GM18909 (cell line): ENCODE measurements at regions not wholly inside any gene's neighbourhood (a gene's known extent, or its start where the extent isn't known, plus 50 kb on each side); places are given as distances from the start of the nearest gene placed in this dataset.
"Not testable (repeated sequence)": the region's sequence is repeated elsewhere in the genome, so short reads cannot be mapped to it uniquely, and the experiment has no call there.

Experiments
- ATAC-seq: cut with Tn5 transposase; IDR thresholded peaks from one replicate; pipeline ENCODE4 v1.9.1; 2021; ENCODE audit warnings: mild to moderate bottlenecking; ENCODE audit not compliant: unreplicated experiment, poor library complexity

DNA sequence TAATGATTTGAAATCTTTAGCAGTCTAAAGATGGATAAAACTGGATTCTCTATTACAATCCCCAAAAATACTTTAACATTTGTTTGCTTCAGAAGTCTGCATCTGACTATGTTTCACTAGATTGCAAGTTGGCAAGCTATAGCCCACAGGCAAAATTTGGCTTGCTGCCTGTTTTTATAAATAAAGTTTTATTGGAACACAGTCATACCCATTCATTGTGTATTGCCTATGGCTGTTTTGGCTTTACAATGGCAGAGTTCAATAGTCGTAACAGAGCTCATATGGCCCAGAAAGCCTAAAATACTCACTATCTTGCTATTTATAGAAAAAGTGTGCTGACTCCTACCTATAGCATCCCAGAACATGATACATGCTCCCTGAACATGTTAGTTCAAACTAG lies 89.0 kb upstream of the GPR141 start:
- no peak for ATAC-seq

GRCh38 chr7:37598824-37599223 lies 84.7 kb upstream of the GPR141 start:
- no peak for ATAC-seq

DNA sequence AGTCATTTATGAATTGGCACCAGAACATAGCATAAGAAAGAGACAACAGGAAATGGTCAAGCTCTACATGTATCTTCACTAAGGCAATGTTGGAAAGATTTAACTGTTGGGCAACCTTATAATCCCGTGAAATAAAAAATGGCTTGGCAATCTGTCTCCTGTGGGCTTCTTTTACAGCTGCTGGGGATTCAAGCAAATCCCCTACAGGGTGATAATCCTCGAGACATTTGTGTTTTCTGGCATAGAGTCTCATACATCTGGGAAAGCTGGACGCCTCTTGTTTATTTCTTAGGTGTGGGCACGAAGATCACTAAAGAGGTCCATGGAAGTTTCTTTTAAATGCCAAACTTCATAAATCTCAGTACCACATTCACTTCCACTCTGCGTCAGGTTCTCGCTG lies 82.2 kb upstream of the GPR141 start:
- no peak for ATAC-seq

DNA sequence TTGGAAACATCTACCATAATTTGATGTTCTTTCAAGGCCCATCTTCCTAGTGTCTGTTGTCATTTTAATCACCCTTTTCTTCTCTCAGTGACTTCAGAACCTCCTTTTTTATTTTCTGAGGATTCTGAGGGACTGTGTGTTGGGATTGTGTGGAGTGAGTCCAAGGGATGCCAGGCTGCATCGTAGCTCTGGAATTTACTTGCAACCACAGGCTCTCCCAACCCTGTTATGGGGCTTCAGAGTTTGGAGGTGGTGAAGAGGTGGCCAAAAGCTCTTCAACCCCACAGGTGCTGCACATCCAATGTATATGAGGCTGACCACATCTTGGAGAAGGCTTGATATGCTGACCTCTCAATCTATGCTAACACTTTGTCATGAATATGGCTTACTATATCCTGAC lies 79.5 kb upstream of the GPR141 start:
- no peak for ATAC-seq

DNA sequence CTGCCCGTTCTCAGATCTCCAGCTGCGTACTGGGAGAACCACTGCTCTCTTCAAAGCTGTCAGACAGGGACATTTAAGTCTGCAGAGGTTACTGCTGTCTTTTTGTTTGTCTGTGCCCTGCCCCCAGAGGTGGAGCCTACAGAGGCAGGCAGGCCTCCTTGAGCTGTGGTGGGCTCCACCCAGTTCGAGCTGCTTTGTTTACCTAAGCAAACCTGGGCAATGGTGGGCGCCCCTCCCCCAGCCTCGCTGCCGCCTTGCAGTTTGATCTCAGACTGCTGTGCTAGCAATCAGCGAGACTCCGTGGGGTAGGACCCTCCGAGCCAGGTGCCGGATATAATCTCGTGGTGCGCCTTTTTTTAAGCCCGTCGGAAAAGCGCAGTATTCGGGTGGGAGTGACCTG lies 66.2 kb upstream of the GPR141 start:
- ATAC-seq: not testable (repeated sequence)

GRCh38 chr7:37633048-37633447 lies 50.5 kb upstream of the GPR141 start:
- no peak for ATAC-seq
